GM21723 (cell line): ENCODE measurements at regions not wholly inside any gene's neighbourhood (a gene's known extent, or its start where the extent isn't known, plus 50 kb on each side); places are given as distances from the start of the nearest gene placed in this dataset.

ENCODE experiments used
- ATAC-seq: cut with Tn5 transposase; IDR thresholded peaks from one replicate; pipeline ENCODE4 v1.9.1; 2021; ENCODE audit warnings: mild to moderate bottlenecking, moderate library complexity; ENCODE audit not compliant: unreplicated experiment

DNA sequence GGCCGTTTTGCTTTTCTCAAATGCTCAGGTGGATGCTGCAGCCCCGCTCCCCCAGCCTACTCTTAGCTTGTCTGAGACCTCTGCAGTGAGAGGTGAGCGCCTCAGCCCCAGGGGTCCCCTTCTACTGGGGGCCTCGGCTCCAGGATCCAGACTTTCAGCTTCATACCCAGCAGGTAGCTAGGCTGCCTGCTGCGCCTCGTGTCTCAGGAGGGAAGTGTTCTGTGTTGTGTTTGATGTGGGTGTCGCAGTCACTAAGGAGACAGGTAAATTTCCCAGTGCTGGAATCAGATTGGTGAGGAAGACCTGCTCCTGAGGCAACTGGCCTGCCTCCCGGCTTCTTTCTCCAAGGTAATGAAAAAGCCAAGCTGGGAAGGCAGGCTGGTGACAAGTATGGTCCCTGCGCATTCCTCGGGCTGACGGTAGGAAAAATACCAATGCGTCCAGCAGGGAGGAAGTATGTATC lies 604.0 kb upstream of the SALL1 start:
- no peak for ATAC-seq

DNA sequence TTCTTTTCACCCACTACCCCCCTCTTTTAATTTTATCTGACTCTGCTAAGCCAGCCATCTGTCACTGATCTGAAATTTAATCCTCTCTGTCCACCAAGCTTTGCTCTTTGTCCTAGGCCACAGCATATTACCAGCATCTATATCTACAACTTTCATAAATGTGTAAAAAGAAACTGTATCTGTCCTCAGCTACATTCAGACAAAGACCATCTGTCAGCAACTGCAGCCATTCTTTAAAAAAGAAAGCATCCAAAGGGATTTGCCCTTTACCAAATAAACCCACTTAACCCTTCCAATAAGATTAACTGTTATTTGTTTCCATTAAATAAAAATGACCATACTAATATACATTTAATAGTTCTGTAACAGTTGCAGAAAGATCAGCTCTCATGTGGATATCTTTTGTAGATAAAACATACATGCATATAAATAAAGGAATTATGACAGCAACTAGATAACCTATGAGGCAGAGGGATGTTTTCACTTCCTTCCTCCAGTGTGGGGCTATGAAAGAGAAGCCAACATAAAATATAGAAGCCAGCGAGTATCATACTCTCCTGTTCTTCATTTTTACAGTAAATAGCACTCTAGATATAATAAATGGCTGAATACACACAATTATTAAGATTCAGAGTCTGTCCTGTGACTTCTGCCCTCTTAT lies 602.5 kb upstream of the SALL1 start:
- ATAC-seq: no peak

DNA sequence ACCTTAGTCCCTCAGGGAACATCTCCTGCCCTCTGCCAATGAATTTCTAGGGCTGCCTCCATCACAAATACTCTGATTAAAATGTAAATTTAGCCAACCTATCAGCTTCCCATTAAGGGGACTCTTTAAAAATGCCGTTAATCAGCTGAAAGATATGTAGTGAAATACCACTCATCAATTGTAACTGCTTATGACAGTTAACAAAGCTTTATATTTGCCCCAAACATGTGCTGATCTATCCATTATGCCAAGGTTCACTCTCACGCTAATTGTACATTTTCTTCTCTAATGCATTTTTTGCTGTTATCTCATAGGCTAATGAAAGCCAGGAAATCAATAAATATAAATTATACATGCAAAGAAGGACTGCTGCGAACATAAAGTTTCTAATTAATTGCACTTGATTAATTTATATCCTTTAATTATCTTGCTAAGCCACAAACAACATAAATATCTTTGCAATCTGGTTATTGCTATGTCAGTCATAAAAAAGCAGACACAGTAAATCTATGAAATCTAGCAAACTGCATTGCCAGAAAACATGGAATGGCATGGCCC lies 601.4 kb upstream of the SALL1 start:
- no peak for ATAC-seq

DNA sequence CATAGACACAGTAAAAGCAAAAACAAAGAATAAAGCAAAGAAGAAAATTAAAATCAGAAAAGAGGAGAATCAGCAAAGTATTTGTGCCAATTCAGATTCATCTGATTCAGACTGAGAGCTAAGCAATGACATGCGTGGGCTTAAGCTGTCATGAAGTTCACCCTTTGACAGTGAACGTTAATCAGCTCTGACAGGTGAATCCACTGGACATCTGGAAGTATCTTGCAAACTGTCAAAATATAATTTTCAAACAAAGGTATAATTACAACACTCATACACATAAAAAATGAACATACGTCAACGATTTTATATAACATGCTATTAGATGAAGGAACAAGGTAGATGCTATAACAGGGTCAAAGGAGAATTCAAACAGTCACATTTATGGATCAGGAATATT lies 596.3 kb upstream of the SALL1 start:
- ATAC-seq: no peak

GRCh38 chr16:51734220-51734619 lies 583.1 kb upstream of the SALL1 start:
- no peak for ATAC-seq

DNA sequence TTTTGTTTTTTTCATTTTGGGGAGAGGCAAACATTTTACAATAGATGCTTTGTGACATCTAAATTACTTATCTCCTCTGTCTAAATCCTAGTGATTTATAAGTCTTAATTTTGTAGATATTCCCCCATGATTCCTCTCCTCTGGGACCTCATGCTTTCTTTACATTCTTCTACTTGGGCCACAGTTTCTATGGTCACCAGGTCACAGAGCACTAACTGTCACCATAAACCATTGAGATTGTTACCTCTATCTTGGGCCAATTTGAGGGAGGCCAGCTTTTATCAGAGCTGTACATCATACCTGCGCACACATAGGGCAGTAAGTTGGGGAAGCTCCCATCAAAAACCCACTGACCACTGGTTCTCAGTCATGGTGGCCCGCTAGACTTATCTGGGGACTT lies 582.1 kb upstream of the SALL1 start:
- no peak for ATAC-seq

DNA sequence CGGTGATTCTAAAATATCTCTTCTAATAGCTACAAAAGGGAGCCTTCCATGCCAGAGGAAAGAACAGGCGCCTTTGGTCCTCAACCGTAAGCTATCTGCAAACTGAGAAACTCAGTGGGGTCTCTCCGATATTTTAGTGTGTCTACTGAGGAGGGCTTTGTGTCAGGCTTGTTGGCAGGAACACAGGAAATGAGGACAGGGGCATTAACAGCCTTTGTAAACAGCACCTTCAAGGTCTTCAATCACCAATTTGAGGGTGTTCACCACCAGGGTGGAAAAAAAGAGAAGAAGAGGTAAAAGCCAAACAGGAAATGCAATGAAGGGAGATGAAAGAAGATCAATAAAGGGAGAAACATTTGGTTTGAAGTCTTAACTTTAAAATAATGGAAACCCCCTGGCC lies 580.1 kb upstream of the SALL1 start:
- no peak for ATAC-seq

DNA sequence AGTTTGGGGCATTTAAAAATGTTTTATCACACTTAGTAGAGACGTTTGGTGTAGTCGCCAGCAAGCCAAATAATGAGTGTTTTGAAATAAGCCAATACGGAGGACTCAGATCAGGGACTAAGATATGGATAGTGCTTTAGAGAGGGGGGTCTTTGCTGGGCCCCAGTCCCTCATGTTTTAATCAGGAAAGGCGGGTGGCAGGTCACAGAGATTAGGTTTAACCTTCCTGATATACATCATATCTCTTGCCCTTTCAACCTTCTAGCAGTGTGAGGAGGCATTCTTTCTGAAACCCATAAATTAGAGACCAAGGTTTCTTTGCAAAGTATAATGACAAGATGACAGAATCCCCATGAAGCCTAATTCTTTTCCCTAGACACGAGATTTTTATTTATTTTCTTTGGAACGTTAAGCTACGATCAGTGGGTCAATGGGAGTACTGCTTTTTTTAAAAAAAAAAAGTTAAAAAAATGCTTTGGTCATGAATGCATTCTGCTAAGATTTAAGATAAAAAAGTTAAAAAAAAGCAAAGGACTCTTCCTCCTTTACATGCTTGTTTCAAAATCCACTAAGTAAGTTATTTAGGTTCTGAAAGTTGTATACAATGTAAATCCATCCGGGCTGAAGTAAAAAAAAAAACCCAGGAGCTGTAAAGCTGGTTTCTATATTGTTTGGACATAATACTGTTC lies 572.1 kb upstream of the SALL1 start:
- no peak for ATAC-seq

GRCh38 chr16:51722467-51722866 lies 571.4 kb upstream of the SALL1 start:
- ATAC-seq: no peak

- ATAC-seq: no peak
These were observed 568.3 kb upstream of the SALL1 start for GRCh38 chr16:51719376-51719775.

DNA sequence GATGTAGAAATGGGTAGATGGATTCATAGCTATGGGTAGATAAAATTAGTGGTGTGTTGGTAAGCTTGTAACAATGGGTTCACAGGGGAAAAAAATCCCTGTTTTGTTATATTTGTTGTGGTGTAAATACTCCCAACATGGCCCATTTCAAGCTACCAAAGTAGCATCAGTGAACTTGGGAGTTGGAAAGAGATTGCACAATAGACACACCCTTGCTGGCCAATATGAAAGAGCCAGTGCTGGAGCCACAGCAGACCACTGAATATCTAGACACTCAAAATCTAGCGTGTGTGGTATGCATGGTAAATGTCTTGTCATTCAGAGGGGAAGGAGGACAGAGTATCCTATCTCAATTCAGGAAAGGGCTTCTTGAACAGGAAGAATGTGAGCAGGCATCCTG lies 565.1 kb upstream of the SALL1 start:
- no peak for ATAC-seq

DNA sequence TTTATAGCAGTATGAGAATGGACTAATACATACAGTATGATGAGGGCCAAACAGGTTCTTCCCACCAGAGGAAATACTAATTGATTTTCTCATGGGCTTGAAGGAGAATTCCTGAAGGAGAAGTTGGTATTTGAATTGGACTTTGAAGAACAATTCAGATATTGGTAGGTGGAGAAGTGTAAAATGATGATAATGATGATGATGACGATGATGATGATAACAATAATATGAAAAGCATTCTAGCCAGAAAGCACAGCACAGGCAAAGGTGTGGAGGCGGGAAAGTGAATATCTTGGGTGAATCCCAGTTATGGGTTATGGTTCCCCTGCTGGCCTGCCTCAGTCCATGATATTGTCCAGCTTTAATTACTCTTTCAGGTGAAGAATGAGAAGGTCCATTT lies 562.4 kb upstream of the SALL1 start:
- no peak for ATAC-seq

DNA sequence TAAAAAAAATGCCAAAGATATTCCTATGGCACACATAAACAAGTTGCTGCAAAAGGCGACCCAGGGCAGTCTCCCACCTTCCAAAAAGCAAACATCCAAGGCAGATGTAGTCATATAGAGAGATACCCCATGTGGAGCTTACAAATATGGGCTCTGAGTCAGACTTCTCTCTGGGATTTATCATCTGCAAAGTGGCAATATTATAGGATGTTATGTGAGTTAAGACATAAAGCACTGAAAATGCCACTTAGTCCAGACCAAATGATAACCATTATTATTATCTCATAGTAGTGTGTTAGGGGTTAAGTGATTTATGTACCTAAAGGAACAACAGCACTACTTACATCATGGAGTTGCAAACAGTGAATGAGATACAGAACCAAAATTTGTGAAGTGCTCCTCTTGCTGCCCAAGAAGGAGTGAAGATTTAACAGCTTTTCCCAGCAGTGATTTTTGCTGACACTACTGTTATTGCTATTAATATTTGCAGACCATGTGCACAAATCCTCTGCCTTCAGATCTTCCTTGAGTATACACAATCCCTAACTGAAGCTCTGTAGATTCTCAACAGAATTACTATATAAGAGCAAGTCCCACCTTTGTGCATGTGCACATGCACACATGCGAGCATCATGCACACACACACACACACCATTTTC lies 560.0 kb upstream of the SALL1 start:
- ATAC-seq: no peak

- no peak for ATAC-seq
These were observed 559.1 kb upstream of the SALL1 start for GRCh38 chr16:51710186-51710585.

DNA sequence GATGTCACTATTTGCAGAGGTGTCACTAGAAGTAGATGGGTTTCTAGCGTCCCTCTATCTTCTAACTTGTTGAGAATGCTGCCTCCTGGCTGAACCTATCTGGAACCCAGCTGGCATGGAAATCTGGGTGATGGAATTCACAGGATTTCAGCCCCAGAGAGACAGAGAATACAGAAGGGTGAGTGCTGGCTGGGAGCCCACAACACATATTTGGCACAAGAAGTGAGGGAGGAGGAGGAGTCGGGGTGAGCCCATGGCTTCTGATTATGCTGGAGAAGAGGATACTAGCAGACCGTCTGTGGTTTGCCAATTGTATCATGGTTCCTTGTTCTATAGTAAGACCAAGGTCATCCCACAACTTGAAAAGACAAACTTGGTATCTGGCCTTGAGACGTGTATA lies 557.8 kb upstream of the SALL1 start:
- no peak for ATAC-seq

GRCh38 chr16:51707666-51708065 lies 556.6 kb upstream of the SALL1 start:
- no peak for ATAC-seq

DNA sequence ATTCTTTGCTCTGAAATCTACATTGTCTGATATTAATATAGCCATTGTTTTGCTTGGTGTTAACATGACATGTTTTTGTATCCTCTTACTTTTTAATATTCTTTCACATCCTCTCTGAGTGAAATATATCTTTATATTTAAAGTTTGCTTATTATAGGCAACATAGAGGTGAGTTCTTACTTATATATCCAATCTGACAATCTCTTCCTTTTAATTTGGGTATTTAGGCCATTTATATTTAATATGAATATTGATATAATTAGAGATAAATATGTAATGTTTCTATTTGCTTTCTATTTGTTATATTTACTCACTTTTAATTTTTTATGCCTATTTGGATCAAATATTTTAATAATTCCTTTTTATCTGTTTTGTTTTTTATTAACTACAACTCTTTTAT lies 554.1 kb upstream of the SALL1 start:
- ATAC-seq: no peak

GRCh38 chr16:51701025-51701424 lies 550.0 kb upstream of the SALL1 start:
- no peak for ATAC-seq

GRCh38 chr16:51699686-51700396 lies 548.8 kb upstream of the SALL1 start:
- no peak for ATAC-seq

GRCh38 chr16:51698647-51699046 lies 547.6 kb upstream of the SALL1 start:
- ATAC-seq: no peak

DNA sequence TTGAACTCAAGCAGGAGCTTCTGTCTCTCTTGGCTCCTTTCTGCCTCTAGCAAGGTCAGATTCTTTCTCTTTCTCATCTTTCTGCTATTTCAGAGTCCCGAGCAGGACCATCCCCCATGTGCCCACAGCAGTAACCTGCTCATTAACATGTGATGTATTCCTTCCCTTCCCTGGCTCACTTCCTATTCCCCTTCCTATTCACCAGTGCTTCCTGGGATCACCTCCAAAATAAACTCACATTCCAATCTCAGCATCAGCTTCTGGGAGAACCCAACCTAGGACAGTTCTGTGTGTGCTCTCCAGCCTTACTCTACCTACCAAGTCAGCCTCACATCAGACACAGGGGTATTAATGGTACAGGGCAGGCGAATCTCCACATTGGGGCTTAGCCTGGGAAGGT lies 546.4 kb upstream of the SALL1 start:
- no peak for ATAC-seq
